IPS-NIHi7 (cell line): ENCODE measurements at regions not wholly inside any gene's neighbourhood (a gene's known extent, or its start where the extent isn't known, plus 50 kb on each side); places are given as distances from the start of the nearest gene placed in this dataset.

Experiments used
- DNase-seq: peaks from one replicate; pipeline ENCODE4 v3.0.0; 2012; ENCODE audit warnings: mixed read lengths; ENCODE audit errors: extremely low spot score

DNA sequence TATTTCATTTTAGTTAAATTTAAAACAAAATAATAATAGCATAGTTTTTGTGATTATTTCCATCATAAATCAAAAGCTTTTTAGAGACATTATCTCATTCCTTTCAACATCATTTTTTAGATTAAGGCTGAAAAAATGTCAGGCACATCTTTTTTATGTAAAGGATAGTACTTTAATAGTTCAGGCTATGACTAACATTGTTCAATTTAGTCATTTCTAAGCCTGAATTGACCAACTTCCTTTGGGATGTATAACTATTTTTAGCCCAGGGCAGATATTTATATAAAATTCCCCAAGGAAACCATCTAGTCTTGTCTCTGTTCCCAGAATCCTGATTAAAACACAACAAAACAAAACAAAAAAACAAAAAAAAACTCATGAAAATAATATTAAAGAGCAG, 145.6 kb upstream of the PCDH18 start:
- DNase-seq, result no peak

DNA sequence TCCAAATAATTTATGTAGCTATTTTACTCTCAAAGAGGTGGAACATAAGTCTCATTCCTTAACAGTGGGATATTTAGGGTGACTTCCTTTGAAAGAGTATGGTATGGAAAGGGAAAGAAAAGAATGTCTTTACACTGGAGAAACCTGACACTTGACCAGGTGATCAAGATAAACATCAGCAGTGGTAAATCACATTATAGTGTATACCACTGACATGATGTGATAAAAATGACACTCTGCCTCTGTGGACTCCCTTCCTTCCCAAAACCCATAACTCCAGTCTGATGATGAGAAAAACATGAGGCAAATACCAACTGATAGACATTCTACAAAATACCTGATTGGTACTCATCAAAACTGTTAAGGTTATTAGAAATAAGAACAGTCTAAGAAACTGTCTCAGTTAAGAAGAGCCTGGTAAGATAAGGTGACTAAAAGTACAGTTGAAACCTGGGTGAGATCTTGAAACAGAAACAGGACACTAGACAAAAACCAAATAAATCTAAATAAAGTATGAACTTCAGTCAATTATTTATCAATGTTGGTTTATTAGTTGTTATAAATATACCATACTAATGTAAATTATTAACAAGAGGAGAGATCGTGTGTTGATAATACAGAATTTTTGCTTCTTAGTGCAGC, 144.2 kb upstream of the PCDH18 start:
- DNase-seq, result no peak

DNA sequence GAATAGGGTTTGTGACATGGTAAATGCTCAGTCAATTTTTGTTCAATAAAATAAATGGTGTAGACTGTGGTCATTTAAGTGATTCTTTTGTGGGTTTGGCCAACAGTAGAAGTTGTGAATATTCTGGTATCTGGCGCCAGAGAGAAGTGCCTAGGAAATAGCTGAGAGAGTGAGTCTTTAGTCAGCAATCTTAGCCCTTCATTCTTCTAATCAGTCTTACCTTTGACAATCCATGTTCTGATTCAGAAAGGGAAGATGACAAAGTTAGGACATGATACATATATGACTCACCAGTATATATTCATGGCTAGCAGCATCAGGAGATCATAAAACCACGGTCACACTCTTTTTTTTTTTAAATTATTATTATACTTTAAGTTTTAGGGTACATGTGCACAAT, 141.8 kb upstream of the PCDH18 start:
- DNase-seq, result no peak

DNA sequence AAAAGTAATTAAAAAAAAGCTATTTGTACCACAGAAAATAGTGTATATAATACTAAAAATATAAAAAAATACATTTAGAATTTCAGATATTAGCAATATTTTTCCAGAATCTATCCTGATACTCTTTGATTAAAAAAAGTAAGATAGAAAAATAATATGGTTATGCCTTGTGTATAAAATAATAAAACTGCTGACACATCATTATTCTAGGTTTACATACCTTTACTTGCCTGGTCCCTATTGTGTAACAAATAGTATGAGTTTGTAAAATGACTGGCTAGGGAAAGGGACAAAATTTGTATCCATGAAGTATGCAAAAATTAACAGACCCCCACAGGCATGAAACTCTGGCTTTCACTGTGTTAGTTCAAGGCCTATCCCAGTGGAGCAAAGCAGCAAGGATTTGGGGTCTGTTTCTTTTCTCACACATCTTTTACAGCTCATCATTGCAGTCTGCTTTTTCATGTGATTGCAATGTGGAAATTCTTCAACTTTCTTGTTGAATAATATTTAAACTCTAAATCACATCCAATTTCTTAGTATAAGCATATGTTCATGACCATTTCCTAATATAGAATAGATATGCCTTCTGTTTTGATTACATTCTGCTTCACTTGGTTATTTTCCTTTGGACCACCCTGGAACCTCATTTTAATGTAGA, 136.7 kb upstream of the PCDH18 start:
- DNase-seq, result no peak

DNA sequence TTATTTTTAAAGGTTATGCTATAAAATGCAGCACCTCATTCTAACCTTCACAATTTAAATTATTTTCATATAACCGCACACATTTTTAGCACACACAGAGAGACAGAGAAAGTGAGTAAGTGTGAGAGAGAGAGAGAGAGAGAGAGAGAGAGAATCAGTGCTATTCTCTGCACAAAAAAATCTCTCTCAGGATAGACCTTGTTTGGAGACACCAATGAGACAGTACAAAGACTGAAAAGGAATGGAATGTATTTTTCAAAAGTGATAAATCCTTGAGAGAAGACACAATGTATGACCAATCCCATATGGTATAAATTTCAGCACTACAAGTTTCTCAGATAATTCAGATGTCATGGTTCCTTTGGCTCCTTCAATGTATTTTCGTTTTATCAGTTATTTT, 132.1 kb upstream of the PCDH18 start:
- no peak for DNase-seq

DNA sequence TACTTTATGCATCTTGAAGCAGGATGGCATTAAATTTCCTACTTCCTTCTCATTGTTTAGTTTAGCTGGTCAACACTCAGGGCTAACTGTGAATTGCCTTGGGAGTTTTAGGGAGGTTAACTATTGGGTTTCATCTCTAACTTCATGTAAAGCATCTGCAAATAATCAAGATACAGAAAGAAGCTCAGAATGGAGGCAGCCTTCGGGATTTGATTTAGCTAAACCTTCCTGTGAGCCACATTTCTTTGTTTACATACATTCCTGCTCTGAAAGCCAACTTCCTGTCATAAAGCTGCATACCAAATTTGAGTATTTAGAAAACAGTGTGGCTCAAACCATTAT, 131.7 kb upstream of the PCDH18 start:
- DNase-seq, result no peak

DNA sequence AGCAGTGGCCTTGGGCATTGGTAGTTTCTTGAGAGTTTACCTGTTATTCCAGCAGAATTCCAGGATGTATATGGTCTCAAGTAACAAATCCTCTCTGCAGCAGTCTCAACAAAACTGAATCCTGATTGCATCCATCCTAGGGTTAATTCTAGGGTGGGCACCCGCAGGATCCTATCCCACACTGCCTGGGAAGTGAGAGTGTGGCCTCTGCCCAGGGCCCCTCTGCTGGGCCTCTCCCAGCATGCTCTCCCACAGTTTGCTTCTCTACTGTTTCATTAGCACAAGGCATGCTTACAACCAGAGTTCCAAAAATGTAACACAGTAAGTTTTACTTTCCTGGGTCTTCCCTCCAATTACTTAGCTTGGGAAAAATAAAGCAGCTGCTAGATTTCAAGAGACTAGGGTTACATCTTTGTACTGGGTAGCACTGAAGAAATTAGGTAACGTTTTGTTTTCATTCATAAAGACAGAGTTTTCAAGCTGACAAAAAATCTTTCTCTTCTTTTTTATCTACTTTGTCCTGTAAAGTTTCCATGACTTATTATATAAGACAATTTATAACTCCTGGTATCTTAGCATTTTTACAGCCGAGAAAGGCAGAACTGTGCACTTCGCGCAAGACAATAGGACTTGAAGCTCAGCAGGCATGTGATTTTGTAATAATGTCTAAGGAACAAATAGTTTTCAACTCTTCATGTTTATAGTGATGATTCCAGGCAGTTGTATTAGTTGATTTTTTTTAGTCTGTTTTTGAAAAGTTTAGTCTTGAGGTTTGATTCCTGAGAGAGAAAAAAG, 131.2 kb upstream of the PCDH18 start:
- DNase-seq, result no peak

DNA sequence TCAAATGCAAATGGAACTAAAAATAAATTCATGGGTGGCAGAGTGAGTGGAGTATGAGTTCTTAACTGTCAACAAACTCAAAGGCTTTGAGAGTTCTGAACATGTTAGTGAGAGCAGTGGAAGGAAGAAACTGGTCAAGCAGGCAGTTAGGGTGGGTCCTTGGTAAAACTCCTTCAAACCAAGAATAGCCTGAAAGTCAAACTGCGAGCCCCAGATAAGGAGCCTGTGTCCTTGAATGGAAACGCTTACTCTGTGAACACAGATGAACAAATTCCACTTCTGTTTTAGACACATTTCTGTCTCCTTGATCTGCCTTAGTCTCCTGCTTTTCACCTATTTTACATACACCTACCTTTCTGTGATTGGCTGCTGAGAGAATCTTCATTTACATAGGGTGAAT, 129.4 kb upstream of the PCDH18 start:
- DNase-seq, result no peak

DNA sequence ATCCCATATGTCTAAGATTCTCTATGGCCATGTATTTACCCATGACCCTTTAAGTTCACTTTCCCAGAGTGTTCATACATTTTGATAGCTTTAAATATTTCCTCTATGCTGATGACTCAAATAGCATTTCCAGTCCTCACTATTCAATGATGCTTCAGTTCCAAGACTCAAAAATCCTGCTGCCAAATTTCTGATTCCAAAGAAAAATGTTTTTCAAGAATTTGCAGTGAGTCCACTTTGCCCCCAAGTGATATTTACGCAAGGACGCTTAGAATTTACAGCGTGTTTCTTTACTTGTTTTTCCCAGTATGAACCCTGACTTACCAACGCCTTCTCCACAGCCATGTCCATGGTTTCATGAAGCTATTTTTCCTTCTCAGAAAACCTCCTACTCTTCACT, 127.9 kb upstream of the PCDH18 start:
- DNase-seq, result no peak

DNA sequence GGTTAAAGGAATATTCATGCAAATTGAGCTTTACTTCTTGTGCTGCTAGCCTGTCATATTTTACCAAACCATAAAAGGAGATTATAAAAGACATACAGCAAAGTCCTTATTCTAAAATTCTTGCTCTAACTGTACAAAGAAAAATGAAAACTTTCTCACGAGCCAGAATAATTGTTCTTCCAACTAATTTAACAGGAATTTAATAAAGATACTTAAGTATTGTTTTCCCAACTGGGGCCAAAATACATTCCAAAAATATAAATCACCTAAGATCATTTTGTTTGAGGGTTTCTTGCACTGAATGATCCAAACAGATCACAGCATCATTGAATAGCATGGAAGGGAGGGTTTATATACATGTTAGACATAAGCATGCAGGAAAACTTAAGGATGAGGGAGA, 127.1 kb upstream of the PCDH18 start:
- no peak for DNase-seq

DNA sequence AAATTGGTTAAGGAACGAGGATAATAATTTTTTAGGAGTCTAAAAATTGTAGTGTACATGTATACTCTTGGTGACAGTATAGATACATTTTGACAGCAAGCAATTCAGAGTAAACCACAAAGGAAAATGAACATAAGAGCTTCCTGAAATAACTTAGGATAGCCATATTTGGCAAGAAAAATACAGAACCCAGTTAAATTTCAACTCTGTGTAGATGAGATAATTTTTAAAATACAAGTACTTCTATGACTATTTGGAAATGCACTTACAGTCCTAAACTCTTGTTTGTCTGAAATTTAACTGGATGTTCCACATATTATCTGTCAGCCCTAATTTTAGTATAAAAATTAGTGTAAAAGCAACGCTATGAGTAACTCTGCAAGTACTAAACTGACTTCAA, 124.4 kb upstream of the PCDH18 start:
- no peak for DNase-seq

DNA sequence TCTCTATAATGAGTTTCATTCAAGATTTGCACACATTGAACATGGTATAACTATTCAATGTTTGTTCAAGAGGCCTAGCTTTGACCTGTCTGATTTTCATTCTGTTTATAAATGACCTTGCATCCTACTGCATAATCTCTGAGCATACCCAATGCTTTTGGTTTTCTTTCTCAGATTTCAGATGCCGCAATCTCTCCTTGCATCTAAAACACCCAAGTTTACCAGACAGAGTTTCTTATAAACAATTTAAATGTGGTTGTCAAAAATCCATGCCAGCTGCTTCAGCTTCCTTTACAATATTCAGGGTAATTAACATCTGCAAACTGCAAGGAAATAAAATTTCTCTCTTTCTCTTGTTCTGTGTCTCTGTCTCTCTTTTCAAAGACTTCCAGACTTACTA, 123.0 kb upstream of the PCDH18 start:
- no peak for DNase-seq

DNA sequence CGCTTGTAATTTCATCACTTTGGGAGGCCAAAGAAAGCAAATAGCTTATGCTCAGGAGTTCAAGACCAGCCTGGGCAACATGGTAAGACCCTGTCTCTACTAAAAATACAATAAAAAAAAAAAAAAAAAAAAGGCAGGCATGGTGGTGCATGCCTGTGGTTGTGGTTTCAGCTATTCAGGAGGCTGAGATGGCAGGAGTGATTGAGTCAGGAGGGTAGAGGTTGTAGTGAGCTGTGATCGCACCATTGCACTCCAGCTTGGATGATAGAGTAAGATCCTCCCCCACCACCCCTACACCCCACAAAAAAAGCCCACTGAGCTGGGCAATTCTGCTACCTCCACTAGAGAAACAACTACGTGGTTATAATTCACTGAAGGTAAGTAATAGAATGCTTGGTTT, 118.8 kb upstream of the PCDH18 start:
- DNase-seq, result no peak

DNA sequence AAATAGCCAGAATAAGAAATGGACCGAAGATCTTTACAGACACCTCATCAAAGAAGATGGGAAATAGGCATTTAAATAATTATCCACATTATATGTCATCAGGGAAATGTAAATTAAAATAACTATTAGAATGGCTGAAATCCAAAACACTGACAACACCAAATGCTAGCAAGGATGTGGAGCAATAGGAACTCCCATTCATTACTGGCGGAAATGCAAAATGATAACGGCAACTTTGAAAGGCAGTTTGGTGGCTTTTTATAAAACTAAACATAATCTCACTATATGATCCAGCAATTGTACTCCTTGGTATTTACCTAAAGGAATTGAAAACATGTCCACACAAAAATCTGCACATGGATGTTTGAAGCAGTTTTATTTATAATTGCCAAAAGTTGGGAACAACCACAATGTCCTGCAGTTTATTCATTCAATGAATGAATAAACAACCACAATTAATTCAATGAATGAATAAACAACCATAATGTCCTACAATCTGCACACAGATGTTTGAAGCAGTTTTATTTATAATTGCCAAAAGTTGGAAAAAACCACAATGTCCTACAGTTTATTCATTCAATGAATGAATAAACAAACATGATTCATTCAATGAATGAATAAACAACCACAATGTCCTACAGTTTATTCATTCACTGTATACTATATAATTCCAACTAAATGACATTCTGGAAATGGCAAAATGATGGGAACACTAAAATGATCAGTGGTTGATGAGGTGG, 117.6 kb upstream of the PCDH18 start:
- DNase-seq, result no peak

DNA sequence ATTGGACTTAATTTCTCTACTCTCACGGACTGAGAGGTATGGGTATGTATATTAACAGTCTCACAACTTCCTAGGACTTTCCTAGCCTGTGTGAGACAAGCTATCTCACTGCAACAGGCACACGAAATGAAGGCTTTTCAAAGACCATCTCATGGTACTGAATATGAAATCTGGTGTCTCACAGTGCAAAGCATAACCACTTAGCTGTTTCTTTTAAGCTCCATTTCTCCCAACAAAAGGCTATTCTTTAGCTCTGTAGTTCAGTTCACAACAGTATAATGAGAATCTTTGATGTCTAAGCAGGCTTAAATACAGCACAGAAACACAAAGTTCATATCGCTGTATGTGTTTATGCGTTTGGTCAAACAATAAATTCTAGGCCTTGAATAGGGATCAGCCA, 116.2 kb upstream of the PCDH18 start:
- no peak for DNase-seq

DNA sequence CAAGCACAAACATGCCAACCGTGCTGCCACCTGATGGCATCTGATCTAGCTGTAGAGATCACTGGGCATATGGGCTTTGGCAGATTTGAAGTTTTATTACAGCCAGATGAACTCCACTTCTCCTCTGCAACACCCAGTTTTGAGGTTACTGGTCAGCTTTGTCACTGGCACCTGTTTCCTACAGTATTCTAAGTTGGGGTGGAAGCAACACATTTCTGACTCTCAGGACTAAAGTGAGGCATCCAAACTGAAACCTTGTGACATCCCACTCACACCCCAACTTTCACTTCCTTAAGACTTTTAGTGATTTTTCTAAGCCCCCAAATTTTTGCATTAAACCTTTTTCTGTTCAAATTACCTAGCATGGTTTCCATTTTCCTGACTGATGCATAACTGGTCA, 115.1 kb upstream of the PCDH18 start:
- DNase-seq, result no peak

DNA sequence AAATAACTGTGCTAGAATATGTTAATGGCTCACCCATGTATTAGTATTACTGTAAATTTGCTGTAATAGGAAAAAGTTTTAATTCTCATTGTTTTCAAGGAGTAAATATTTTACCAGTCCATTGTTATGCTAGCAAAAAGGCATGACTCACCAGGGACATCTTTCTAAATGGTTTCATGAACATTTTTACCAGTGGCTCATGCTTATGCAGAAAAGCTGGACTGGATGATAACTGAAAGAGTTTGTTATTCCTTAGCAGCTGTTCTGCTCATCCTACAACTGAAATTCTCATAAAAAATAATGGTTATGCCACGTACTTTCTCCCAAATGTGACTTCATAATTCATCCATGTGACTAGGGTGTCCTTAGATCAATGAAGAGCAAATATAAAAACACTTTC, 111.9 kb upstream of the PCDH18 start:
- no peak for DNase-seq

DNA sequence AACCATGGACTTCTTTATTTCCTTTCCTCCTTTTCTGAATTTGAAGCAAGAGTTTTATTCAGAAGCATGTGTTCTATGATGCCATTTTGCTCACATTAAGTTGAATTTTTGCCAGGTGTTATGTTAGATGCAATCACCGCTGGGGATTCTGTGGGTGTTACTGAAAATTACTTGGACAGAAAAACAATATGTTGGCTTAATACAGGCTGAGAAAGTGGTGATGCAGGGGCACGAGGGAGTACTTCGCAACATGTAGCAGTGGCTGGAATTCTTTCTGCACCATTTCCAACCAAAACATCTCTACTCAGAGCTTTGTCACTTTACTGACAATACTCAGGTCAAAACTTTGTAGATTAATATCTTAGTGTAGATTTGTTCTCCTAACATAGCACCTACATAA, 109.2 kb upstream of the PCDH18 start:
- no peak for DNase-seq

DNA sequence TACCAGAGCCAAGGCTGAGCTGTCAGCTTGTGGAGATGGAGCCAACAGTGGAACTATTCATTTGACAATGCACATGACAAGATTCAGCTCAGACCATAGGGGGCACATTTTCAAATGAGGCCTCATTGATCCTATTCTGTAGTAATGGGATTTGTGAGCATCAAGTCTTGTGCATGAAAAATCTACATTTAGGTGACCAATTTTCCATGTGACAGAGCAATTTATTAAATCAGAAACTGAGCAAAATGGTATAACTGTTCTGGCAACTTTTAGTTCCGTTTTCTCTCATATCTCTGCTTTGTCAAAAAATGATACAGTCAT, 108.5 kb upstream of the PCDH18 start:
- DNase-seq, result no peak

DNA sequence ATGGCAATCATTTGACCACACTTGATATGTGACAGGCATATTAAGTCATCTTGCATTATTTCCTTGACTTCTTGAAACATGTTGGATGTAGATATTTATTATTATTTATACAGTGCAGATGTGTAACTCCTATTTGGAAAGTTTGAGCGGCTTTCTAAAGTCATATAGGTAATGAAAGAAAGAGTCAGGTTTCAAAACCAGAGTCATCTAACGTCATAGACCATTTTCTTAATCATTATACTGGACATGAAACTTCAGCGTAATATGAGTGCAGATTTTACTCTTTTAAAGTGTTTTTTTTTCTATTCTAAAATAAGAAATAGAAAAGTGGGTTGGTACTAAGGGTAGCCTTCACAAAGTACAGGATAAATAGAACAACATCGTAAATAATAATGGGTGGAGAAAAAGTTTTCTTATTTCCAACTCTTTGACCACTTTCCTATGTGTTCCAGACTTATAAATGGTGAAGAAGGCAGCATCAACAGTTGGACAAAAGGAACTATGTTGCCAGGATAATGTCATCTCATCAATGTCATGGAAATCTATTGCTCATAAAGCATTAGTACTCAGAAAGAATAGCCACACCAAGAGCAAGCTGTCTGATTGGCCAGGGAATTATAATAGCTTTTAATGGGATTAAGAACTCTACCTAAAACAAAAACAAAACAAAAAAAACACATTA, 108.0 kb upstream of the PCDH18 start:
- no peak for DNase-seq

DNA sequence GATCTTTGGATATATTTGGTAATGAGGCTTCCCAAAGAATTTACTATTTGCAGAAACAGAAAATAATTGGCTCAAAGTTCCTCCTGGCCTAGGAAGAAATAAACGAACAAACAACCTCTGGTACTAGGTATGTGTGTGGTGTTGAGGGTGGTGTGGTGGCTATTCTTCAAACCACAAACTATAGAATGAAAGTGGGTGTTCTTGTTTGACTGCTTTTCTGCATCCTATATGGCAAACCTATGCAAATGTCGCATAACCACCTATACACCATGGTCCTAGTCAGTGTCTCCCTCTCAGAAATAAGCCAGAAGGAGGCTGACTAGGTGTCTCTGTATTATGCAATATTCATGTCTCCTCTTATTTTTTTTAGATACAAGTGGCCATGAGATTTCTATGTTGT, 106.6 kb upstream of the PCDH18 start:
- no peak for DNase-seq

DNA sequence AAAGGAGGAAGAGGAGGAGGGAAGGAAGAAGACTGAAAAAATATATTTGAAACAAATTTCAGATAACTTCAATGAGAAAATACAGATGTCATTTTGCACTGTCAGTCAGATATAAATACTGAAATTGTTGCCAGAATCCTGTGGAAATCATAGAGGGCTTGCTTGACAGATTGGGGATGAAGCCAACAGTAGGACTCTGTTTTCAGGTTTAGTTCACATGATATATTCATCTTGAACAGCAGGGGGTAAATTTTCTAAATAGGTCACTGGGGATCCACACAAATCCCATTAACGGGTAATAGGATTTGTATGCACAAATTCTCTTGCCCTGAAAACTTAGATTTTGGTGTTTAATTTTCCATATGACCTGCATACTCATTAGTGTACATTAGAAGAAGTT, 103.3 kb upstream of the PCDH18 start:
- no peak for DNase-seq
